ENCODE measurements at regions not wholly inside any gene's neighbourhood (a gene's known extent, or its start where the extent isn't known, plus 50 kb on each side); places are given as distances from the start of the nearest gene placed in this dataset.

DNA sequence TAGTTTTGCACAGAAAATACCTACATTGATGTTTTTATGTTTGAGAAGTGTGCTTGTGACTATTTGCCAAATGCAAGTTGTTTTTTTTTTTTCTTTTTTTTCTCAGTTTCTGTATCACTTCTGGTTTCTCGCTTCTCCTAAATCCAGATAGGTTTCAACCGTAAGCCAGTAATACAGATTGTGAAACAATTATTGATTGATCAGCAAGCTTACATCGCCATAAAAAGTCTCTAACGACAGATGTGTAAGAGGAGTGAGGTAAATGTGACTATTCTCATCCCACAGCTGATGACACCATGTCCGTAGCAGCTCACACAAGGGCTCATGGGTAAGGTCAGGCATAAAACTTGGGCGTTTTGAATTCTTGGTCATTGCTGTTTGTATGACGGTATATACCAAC, 202.8 kb upstream of the AKR1E2 start:
- TF ChIP-seq ZBTB8A (tag by site-specific recombination; IDR thresholded peaks at IDR 0.05): no peak
- TF ChIP-seq, protein P1, sequence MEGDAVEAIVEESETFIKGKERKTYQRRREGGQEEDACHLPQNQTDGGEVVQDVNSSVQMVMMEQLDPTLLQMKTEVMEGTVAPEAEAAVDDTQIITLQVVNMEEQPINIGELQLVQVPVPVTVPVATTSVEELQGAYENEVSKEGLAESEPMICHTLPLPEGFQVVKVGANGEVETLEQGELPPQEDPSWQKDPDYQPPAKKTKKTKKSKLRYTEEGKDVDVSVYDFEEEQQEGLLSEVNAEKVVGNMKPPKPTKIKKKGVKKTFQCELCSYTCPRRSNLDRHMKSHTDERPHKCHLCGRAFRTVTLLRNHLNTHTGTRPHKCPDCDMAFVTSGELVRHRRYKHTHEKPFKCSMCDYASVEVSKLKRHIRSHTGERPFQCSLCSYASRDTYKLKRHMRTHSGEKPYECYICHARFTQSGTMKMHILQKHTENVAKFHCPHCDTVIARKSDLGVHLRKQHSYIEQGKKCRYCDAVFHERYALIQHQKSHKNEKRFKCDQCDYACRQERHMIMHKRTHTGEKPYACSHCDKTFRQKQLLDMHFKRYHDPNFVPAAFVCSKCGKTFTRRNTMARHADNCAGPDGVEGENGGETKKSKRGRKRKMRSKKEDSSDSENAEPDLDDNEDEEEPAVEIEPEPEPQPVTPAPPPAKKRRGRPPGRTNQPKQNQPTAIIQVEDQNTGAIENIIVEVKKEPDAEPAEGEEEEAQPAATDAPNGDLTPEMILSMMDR (tag by site-specific recombination; IDR thresholded peaks at IDR 0.05): no peak
- TF ChIP-seq, protein P2, sequence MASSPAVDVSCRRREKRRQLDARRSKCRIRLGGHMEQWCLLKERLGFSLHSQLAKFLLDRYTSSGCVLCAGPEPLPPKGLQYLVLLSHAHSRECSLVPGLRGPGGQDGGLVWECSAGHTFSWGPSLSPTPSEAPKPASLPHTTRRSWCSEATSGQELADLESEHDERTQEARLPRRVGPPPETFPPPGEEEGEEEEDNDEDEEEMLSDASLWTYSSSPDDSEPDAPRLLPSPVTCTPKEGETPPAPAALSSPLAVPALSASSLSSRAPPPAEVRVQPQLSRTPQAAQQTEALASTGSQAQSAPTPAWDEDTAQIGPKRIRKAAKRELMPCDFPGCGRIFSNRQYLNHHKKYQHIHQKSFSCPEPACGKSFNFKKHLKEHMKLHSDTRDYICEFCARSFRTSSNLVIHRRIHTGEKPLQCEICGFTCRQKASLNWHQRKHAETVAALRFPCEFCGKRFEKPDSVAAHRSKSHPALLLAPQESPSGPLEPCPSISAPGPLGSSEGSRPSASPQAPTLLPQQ (tag by site-specific recombination; IDR thresholded peaks at IDR 0.05): no peak
- TF ChIP-seq ZNF214 (tag by site-specific recombination; IDR thresholded peaks at IDR 0.05; ENCODE audit: borderline replicate concordance): no peak
- no peak for TF ChIP-seq SP2 (tag by site-specific recombination; IDR thresholded peaks at IDR 0.05)
- TF ChIP-seq, protein P3, sequence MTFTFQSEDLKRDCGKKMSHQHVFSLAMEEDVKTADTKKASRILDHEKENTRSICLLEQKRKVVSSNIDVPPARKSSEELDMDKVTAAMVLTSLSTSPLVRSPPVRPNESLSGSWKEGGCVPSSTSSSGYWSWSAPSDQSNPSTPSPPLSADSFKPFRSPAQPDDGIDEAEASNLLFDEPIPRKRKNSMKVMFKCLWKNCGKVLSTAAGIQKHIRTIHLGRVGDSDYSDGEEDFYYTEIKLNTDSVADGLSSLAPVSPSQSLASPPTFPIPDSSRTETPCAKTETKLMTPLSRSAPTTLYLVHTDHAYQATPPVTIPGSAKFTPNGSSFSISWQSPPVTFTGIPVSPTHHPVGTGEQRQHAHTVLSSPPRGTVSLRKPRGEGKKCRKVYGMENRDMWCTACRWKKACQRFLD (tag by site-specific recombination; IDR thresholded peaks at IDR 0.05): no peak
- no peak for TF ChIP-seq ZNF121 (tag by site-specific recombination; IDR thresholded peaks at IDR 0.05)
- TF ChIP-seq, protein P4, sequence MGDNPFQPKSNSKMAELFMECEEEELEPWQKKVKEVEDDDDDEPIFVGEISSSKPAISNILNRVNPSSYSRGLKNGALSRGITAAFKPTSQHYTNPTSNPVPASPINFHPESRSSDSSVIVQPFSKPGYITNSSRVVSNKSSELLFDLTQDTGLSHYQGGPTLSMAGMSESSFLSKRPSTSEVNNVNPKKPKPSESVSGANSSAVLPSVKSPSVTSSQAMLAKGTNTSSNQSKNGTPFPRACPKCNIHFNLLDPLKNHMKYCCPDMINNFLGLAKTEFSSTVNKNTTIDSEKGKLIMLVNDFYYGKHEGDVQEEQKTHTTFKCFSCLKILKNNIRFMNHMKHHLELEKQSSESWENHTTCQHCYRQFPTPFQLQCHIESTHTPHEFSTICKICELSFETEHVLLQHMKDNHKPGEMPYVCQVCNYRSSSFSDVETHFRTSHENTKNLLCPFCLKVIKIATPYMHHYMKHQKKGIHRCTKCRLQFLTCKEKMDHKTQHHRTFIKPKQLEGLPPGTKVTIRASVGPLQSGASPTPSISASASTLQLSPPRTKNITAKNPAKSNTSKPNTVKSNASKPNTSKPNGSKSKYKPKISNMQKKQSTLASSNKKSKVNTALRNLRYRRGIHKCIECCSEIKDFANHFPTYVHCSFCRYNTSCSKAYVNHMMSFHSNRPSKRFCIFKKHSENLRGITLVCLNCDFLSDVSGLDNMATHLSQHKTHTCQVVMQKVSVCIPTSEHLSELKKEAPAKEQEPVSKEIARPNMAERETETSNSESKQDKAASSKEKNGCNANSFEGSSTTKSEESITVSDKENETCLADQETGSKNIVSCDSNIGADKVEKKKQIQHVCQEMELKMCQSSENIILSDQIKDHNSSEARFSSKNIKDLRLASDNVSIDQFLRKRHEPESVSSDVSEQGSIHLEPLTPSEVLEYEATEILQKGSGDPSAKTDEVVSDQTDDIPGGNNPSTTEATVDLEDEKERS (tag by site-specific recombination; IDR thresholded peaks at IDR 0.05): no peak
- TF ChIP-seq KLF10 (tag by site-specific recombination; IDR thresholded peaks at IDR 0.05): no peak
- no peak for TF ChIP-seq ZNF114 (tag by site-specific recombination; IDR thresholded peaks at IDR 0.05)
- TF ChIP-seq, protein P5, sequence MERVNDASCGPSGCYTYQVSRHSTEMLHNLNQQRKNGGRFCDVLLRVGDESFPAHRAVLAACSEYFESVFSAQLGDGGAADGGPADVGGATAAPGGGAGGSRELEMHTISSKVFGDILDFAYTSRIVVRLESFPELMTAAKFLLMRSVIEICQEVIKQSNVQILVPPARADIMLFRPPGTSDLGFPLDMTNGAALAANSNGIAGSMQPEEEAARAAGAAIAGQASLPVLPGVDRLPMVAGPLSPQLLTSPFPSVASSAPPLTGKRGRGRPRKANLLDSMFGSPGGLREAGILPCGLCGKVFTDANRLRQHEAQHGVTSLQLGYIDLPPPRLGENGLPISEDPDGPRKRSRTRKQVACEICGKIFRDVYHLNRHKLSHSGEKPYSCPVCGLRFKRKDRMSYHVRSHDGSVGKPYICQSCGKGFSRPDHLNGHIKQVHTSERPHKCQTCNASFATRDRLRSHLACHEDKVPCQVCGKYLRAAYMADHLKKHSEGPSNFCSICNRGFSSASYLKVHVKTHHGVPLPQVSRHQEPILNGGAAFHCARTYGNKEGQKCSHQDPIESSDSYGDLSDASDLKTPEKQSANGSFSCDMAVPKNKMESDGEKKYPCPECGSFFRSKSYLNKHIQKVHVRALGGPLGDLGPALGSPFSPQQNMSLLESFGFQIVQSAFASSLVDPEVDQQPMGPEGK (tag by site-specific recombination; IDR thresholded peaks at IDR 0.05): no peak
